ENCODE measurements at regions not wholly inside any gene's neighbourhood (a gene's known extent, or its start where the extent isn't known, plus 50 kb on each side); places are given as distances from the start of the nearest gene placed in this dataset.

DNA sequence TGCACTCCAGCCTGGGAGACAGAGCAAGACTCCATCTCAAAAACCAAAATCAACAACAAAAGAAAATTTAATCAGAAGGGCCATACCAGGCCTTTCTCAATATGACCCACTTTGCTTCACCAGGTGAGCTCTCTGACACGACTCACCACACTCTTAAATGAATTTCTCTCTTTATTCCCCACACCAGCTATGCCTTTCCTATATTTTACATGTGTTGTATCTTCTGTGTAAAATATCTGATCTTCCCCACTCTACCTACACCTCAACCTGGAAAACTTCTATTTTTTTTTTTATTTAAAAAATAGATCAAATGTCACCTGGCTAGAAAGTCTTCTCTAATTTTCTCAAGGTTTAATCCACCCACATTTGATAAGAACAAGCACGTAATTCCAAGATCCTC lies 77.6 kb upstream of the SLC39A8 start:
- no peaks in the 10 kb centered on the region for H3K27me3 ChIP-seq
- no peak overlapping the region for H3K4me3 ChIP-seq
- no peak for DNase-seq
- H3K4me1 ChIP-seq, result no peaks in the 10 kb centered on the region
- TF ChIP-seq, protein P1, sequence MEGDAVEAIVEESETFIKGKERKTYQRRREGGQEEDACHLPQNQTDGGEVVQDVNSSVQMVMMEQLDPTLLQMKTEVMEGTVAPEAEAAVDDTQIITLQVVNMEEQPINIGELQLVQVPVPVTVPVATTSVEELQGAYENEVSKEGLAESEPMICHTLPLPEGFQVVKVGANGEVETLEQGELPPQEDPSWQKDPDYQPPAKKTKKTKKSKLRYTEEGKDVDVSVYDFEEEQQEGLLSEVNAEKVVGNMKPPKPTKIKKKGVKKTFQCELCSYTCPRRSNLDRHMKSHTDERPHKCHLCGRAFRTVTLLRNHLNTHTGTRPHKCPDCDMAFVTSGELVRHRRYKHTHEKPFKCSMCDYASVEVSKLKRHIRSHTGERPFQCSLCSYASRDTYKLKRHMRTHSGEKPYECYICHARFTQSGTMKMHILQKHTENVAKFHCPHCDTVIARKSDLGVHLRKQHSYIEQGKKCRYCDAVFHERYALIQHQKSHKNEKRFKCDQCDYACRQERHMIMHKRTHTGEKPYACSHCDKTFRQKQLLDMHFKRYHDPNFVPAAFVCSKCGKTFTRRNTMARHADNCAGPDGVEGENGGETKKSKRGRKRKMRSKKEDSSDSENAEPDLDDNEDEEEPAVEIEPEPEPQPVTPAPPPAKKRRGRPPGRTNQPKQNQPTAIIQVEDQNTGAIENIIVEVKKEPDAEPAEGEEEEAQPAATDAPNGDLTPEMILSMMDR (IDR thresholded peaks at IDR 0.05), result no peak
- no peak for TF ChIP-seq POLR2A (IDR thresholded peaks at IDR 0.05)
- H3K9me3 ChIP-seq, result no peaks in the 10 kb centered on the region
- 92 to 95% methylated on average over 2 of the region's 2 CpGs for WGBS, 2 donors
- no peak overlapping the region for H3K27ac ChIP-seq
- intact Hi-C loops (cut with DNase I), result no loop called here
- H3K36me3 ChIP-seq, result no peaks in the 10 kb centered on the region

DNA sequence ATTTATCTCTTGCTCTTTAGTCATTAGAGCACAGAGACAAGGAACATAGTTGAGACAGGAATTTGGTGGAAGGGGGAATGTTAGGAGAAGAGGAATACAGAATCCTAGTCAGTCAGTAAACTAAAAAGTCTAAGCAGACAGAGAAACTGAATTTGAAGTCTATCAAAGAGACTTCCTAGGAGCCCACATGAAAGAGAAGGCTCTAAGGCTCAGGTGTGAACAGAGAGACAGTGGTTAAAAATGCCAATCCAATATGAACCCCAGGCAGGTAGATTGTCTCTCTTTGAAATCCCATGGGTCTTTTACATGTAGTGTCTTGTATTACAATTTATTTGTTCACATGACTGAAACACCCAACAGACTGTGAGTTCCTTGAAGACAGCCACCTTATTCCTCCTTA lies 77.8 kb upstream of the NFKB1 start:
- no peak for DNase-seq
- Histone ChIP-seq H3K9me3 (no peaks in the 10 kb centered on the region), H3K36me3 (no peaks in the 10 kb centered on the region), H3K27ac (no peak overlapping the region), H3K4me3 (no peak overlapping the region), H3K27me3 (no peaks in the 10 kb centered on the region), H3K4me1 (no peaks in the 10 kb centered on the region)
- TF ChIP-seq, protein P1 (IDR thresholded peaks at IDR 0.05), result no peak
- no peak for TF ChIP-seq POLR2A (IDR thresholded peaks at IDR 0.05)
- intact Hi-C loops (cut with DNase I), result no loop called here

DNA sequence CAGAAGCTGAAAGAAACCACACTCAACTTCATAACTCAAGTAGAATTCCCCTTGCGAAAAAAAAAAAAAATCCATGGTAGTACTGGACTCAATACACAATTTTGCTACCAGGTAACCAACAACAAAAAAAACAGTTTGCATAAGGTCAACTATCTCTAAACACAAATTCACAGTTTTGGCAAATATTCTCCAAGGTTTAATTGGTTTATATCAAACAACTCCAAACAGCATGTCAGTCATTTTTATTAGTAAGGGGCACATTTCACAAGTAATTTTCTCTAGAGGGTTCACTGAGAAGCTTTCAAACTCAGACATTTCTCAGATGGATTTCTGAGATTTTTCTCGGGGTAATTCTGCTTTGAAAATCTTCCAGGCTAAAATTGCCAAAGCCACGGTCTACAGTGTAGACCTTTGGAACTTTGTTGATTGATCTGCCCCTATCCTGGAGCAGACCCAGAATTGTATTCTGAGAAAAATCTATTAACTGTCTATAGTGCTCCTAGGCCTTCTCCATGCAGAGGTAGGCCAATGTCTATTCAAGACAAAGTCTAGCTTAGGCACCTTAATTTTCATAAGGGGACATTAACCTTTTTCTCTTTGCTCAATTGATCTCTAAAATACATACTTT lies 73.7 kb upstream of the NFKB1 start:
- Histone ChIP-seq H3K9me3 (no peaks in the 10 kb centered on the region), H3K4me3 (no peak overlapping the region), H3K27me3 (no peaks in the 10 kb centered on the region), H3K4me1 (peaks cover 0 to 12% (median 2%) of the 10 kb centered on the region in 3 donors), H3K36me3 (no peaks in the 10 kb centered on the region), H3K27ac (no peak overlapping the region)
- TF ChIP-seq, protein P1 (IDR thresholded peaks at IDR 0.05), result no peak
- TF ChIP-seq POLR2A (IDR thresholded peaks at IDR 0.05), result no peak
- WGBS, 2 donors, result 85 to 89% methylated on average over 3 of the region's 3 CpGs
- intact Hi-C loops (cut with DNase I), result no loop called here
- no peak for DNase-seq

DNA sequence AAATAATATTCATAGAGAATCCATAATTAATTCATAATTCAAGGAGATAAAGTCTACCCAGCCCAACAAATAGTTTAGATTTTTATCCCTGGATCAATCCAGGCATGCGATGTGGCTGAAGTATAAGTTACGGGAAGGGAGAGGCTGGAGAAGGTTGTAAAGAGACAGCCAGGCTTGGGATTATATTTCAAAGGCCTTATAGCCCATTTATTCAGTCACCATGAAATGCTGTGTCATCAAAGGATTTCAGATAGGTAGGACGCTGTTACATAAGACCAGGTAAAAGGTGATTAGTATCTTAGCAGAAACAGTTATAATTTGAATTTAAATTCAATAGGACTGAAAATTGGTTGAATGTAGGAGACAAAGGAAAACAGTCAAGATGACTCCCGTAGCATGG lies 73.0 kb upstream of the NFKB1 start:
- no peaks in the 10 kb centered on the region for H3K9me3 ChIP-seq
- peaks cover 0 to 12% (median 2%) of the 10 kb centered on the region in 3 donors for H3K4me1 ChIP-seq
- 89 to 94% methylated on average over 4 of the region's 4 CpGs for WGBS, 2 donors
- no peaks in the 10 kb centered on the region for H3K27me3 ChIP-seq
- no peaks in the 10 kb centered on the region for H3K36me3 ChIP-seq
- no peak for DNase-seq
- intact Hi-C loops (cut with DNase I), result no loop called here
- H3K4me3 ChIP-seq, result no peak overlapping the region
- H3K27ac ChIP-seq, result no peak overlapping the region
- TF ChIP-seq, protein P1 (IDR thresholded peaks at IDR 0.05), result no peak
- no peak for TF ChIP-seq POLR2A (IDR thresholded peaks at IDR 0.05)

DNA sequence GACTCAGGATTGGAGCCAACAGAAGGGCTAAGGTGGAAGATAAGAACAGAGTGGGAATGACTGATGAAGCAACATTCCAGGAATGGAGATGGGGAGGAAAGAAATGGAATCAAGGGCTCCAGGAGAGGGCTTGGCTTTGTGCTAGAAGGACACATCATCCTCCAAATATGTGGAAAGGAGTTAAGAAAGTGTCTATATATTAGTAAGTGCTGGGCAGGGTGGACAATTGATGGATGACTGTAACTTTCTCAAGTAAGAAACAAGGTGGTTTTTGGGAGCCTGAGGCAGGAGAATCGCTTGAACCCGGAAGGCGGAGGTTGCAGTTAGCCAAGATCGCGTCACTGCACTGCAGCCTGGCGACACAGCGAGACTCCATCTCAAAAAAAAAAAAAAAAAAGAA lies 71.6 kb upstream of the NFKB1 start:
- Histone ChIP-seq H3K9me3 (no peaks in the 10 kb centered on the region), H3K4me3 (no peak overlapping the region), H3K27ac (no peak overlapping the region), H3K36me3 (no peaks in the 10 kb centered on the region), H3K27me3 (no peaks in the 10 kb centered on the region), H3K4me1 (peaks cover 0 to 12% (median 2%) of the 10 kb centered on the region in 3 donors)
- 33 to 54% methylated on average over 7 of the region's 7 CpGs for WGBS, 2 donors
- DNase-seq, result no peak
- intact Hi-C loops (cut with DNase I), result no loop called here
- TF ChIP-seq, protein P1 (IDR thresholded peaks at IDR 0.05), result no peak
- TF ChIP-seq POLR2A (IDR thresholded peaks at IDR 0.05), result no peak
